Limb (tissue), 2 donors: ENCODE measurements at regions not wholly inside any gene's neighbourhood (a gene's known extent, or its start where the extent isn't known, plus 50 kb on each side); places are given as distances from the start of the nearest gene placed in this dataset.

ENCODE experiments used
- DNase-seq, 2 donors: peaks; one replicate each; pipeline ENCODE4 v3.0.0-alpha.2; 2016; ENCODE audit errors: extremely low spot score in 2 of 2

DNA sequence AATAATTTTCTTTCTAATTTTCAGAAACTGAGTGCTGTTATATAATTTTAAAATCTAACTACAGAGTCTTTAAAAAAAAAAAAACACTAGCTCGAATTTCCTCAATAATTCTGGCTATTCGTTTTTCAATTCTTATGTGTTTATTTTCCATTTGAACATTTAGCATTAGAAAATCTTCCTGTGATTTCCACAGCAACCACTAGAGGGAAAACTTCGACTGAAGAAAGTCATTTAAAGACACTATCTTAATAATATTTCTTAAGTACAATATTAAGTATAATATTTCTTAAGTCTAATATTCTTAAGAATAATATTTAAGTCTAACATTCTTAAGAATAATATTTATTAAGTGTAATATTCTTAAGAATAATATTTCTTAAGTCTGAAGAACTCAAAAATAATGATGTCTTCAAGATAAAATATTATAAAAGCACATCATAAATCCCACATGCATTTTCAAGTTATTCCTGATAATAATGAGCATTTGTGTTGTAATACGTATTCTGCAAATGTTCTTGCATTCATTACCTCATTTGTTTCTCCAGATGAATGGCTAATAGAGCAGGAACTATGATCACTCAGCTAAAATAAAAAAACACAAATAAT, 118.4 kb upstream of the WDR17 start:
- DNase-seq, result peak in 1 of 2 donors; percentile 53

DNA sequence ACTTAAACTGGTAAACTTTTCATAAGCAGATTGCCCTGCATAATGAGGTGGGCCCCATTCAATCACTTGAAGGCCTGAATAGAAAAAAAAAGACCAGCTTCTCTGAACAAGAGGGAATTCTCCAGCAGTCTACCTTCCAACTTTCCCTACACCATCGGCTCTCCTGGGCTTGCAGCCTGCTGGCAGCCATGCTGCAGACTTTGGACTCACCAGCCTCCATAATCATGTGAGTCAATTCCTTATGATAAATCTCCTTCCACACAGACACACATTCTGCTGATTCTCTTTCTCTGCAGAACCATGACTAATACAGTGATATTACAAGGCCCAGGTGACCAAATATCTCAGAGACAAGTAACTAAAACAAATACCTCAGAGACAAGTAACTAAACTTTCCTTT, 113.8 kb upstream of the WDR17 start:
- DNase-seq, result no peak

DNA sequence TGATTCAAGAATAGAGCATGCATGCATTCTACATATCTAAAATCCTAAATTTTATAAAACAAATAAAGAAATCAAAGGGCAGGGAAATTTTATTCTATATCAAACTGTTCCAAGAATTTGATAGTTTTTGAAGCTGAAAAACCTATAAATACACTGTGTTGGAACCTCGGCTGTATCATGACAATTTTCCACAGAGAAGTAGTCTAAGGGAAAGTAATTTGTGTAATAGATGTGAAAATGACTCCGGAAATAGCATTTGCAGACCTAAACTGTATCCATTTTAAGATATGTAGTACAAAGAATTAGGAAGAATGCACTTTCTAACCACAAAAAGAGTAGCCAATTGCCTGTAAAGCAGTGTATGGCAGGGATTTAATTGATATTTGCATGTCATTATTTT, 112.5 kb upstream of the WDR17 start:
- no peak for DNase-seq

DNA sequence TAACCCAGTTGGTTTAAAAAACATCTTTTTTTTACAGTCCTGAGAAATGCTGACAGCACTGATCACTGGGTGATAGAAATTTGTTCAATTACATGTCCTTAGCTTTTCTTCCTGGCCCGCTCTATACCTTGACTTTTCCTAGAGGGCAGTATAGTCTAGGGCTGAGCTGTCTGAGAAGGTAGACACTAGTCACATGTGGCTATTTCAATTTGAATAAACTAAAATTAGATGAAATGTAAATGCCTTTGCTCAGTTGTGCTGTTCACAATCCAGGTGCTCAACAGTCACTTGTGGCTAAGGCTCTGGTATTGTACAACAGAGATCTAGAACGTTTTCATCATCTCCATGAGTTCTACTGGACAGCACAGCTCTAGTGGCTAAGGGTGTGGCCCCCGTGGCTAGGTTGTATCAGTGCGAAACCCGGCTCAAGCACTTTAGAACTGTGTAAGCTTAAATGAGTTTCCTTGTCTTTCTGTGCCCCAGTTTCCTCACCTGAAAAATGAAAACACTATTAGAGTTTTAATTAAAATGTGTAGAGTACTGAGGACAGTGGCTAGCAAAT, 111.6 kb upstream of the WDR17 start:
- DNase-seq, result no peak

DNA sequence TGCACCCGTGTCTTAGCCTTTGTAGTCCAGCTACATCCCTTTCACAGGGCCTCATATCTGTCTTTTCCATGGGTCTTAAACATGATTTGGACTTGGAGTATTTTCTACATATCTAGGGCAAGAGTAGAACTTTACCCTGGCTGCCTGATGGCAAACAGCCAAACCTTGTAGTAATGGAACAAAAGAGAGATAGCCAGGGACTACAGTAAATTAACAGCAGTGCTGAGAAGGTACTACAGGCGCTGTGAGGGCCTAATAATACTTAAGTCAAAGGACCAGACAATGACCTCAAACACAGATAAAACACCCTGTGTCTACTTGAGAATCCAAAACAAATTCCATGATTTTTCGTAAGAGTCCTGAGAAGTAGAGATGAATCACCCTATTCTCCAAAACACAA, 111.0 kb upstream of the WDR17 start:
- DNase-seq, result no peak

DNA sequence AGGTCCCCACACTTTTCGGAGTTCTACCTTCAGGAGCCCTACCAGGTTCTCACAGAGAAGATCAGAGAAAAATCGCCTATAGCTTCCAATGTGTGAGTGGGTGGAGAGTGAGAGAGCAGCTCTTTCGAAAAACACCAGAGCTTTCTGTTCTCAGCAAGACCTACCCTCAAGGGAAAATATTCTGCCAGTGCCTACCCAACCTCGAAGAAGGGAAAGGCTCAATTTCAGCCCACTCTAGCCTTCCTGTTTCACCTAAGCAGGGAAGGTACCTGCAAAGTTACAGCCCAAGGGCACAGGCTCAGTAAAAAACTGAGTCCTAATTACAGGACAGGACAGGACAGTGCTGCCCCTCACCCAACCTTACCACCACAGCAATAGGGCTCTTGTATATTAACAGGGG, 104.0 kb upstream of the WDR17 start:
- DNase-seq, result no peak

DNA sequence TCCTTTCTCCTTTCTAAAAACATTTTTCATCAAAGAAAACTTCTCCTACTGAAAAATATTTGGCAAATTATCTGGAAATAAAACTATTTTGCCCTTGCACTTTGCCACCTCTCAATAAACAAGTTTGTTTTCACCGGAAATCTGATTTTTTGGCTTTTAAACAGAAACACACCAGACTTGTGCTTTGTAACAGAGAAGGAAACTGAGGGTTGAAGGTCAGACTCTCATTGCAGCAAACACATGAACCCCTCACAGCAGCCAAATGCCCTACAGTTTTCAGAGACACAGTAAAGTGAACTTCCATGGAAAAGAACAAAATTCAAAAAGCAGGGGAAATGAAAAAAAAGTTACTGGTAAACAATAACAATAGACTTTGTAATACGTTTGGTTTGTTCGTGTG, 95.6 kb upstream of the WDR17 start:
- no peak for DNase-seq

DNA sequence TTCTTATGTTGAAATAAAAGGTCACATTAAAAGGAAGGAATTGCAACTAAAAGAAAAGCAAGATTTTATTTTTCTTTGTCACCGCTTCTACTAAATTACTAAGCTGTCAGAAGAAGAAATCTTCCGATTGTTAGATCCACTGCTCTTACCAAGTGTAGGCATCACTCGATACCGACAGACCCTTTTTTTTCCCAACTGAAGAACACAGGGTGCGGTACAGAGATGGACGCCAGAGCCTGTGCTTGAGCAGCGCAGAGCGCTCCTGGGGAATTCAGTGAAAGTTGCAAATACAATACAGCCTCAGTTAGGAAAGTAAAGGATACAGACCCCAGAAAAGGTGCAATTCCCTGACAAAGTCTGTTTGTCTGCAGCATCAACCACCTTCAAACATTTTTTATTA, 94.9 kb upstream of the WDR17 start:
- DNase-seq, result no peak

DNA sequence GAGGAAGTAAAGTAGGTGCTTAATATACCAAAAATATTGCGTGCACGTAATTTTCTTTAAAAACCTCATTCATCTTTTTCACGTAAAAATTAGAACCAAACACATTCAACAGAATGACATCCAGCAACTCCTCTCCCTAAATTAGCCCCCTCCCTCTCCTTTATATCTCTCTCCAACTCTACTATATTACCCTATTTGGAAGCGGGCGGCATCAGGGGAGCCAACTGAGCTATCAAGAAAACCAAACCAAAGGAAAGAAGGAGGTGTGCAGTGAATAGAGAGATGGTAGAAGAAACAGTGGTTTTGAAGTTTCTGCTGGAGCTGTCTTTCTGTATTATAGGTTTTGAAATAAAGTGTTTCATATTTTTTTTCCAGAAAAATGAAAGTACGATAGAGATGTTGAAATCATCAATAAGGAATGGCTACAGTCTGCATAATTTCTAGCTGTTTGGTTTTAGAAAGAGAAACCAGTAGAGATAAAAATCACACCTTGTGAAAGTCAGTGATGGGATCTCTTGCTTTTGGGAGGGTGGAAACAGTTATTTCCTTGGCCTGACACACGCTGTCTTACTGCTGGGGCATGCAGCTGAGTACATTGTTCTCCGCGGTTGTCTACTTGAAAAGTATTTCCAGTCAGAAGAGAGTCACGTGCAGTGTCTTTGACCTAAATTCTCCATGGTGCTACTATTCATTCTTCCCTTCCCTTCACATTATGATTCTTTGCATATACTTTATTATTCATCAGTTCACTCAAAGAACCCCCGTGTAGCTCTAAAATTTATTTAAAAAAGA, 94.1 kb upstream of the WDR17 start:
- DNase-seq, result no peak

DNA sequence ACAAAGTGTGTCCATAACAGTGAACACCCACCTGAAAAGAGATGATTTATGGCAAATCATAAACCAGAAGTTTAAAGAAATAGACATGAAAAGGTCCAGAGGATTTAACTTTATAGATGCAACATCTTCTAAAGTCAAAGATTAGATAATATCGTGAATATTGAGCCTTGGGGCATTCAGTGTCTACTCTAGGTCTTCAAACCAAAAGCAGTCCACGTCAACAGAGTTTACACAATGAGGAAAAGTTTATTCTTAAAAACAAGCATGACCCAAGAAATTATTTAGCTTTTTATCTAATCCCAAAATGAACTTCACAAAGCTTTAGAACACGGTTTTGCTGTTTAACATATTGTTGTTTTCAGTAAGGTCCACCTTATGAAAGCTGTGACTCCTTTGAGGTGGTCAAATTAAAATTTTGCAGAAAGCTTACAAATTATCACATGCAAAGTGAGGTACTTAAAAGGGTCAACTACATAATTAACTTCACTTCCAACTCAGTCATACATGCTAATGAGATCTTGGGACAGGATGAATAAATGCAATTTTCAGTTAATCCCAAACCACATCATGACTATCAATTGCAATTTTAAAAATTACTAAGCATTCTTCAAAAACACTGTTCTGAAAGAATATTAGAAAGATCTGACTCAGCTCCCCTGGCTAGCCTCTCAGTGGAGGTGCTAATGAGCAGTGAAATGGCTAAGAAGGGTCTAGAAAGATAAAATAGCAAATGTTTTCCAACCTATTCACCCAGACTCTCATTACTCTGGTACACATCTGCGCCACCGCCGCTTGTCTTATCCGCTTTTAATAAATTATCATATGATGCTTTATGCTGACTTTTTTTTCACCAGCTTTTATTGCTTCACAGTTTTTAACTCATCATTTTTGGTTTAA, 92.4 kb upstream of the WDR17 start:
- no peak for DNase-seq

DNA sequence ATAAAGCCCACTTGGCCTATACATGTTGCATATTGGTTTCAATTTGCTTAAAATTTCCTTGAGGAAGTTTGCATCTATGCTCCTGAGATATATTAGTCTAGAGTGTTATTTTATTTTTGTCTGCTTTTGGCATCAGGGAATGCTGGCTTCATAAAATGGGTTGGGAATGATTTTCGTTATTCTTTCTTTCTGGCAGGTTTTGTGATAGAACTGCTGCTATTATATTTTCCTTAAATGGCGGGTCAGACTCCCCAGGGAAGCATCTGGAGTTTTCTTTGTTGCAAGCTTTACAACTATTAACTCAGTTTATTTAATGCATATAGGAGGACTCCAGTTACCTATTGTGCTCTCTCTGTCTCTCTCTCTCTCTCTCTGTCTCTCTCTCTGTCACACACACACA, 82.0 kb upstream of the WDR17 start:
- DNase-seq, result no peak

DNA sequence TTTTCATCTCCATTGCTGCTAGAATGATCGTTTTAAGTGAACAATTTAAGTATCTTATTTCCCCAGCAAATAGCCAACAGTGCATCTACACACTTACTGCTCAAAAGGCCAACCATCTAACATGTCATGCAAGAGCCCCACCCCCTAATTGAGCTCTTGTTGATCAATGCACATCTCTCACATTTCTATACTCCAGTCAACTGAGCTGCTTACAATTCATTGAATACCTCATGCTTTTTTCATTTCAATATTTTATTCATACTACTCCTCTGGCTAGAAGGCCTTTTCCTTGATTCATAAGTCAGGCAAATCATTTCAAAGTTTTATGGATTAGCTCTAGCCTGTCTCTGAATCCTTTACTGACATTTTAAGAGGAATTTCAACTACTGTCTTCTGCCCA, 79.0 kb upstream of the WDR17 start:
- DNase-seq, result no peak

DNA sequence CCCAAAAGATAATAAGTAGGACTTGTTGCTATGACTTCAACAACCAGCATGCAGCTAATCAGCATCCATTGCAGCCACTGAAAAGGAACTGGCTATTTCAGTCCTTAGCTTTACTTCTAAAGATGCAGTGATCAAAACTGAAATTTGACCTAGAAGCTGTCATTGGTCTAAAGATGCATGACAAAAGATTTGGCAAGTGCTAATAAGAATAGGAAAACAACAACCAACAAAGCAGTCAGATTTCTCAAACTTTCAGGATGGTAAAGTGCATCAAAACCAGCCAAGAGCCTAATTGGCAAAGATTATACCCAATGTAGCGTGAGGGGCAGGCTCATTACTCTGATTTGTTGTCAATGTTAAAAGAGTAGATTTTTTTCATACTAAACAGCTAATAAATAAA, 77.1 kb upstream of the WDR17 start:
- no peak for DNase-seq

DNA sequence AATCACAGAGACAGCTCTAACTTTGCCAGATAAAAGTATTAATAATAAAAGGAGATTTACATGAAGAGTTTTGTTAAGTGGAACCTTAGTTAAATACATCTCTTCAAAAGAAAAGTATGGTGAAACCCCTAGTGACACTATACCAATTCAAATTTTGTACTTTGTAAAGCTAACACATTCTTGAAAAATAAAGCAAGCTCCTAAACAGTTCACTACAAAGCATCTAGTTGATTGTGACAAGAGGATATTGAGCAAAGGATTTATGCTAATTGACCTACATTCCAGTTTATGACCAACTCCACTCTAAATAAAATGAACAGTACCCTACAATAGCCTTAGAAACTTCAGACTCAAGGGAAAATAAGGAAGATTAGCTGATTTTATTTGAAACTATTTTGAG, 69.4 kb upstream of the WDR17 start:
- DNase-seq, result no peak

DNA sequence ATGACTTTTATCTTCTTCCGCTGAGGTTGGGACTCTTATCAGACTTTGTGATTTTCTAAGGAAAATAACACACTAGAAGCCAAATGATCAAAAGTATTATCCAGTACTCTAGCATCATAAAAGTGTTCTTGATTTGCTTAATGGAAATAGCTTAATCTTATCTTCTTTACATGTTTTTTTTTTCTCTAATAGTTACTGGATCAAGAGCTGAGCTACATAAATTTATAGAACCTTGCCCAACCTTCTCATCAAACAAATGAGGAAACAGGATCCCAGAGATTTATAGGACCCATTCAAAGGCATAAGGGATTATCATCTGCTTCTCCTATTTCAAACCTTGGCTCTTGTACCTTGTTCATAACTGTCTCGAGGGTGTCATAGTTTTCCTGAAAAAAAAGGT, 68.3 kb upstream of the WDR17 start:
- no peak for DNase-seq

DNA sequence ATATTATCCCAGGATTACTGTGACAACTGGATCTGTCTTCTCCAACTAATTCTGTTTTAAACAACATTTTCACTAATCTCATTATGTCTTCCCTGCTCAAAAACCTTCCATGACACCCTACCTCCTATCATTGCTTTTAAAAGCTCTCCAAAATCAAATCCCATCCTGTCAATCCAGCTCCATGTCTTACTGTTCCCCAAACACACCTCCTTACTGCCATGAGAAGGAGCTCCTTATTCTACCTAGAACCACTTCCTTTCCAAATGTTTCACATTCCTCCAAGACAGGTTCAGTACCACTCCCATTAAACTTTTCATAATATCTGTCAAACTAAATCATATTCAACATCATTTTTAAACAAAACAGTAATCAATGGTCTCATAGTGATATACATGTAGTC, 66.9 kb upstream of the WDR17 start:
- DNase-seq, result no peak

DNA sequence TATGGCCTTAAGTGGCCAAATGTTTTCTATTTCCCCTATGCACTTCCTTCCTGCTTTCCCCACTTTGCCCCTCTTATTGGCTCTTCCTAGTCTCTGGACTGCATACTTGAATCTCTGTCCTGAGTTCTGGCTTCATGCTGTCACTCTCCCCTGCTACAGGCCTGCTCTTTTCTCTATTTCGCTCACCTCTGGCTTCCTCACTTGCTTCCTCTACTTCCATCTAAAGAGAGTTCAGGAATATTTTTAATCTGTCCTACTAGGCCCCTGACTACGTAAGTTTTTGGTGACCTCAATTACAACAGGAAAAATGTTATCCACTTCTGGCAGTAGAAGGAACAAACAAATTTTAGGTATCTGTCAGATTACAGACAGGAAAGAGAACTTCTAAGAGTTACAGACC, 65.7 kb upstream of the WDR17 start:
- DNase-seq, result no peak

DNA sequence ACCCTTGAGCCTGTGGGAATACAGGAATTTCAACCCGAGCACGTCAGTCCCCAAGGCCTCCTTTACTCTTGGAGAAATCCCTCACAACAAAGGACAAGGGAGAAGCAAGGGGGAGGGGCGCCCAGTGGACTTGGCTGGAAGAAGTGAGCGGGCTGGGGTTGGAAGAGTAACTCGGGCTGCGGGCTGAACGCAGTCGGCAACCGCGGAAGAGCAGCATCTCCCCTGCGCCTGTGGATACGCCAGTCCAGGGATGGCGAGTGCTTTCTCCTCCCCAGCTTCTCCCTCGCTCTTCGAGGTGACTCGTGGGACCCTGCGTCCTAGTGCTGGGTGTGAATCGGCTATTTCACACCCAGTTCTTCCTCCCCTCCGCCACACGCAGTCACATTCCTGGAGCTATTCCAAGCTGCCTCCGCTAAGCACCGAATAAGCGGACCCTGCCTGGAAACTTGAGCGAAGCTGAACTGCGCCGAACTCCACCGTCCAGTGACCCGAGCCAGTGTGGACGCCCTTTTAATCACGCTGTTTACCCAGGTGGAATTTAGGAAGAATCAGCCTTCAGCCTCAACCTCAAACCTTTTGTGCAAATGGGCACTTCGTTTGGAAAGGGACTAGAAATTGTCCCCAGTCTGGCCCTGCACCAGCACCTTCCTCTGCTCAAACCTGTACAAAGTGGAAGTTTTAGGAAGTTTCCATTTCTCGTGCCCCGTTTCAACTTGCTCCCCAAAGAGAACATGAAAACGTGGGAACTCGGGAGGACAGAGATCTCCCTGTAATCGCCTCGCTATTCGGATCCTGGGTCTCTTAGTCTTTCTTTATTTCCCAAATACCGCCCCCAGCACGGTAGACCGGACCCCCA, 64.3 kb upstream of the WDR17 start:
- peak; percentile 21 to 74 for DNase-seq

DNA sequence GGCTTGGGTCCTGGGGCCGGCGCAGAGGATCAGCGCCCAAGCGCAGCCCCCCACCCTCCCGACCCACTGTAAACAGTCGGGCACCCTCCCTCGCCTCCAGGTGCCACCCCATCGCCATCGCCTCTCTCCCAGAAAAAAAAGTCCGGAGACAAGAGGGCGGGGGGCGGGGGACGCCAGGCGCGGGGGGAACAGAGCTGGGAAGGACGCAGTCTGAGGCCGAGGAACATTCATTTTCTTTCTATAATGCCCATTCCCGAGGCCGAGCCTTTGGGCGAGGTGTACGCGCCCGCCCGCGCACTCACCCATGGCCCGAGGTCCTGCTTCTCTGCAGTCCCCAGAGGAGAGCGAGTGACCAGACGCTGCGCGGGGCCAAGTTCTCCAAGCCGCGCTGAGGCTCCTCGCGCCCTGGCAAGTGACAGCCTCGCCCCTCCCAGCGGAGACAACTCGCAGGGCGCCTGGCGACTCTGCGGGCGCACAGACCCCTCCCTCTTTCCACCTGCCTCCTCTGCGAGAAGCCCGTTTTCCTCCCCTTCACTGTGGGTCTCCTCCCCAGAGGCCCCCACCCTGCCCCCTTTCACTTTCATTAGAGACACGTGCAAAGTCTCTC, 63.5 kb upstream of the WDR17 start:
- DNase-seq, result peak in 1 of 2 donors; percentile 52

DNA sequence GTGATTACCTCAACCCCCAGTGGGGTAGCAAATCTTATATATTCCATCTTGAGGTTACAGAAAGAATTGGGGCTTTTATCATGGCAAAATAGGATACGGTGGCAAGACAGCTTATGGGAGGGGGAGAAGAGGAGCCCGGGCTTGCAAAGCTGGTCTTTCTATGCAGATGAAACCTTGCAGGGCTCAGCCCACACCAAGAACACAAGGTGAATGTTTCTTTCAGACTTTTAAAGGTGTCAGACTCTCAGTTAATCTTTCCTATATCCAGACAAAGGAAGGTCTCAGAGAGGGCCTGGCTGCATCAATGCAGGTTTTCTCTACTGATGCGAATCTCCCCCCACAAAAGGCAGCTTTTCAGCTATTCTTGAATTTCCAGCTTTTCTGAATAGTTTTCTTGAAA, 59.9 kb upstream of the WDR17 start:
- no peak for DNase-seq

DNA sequence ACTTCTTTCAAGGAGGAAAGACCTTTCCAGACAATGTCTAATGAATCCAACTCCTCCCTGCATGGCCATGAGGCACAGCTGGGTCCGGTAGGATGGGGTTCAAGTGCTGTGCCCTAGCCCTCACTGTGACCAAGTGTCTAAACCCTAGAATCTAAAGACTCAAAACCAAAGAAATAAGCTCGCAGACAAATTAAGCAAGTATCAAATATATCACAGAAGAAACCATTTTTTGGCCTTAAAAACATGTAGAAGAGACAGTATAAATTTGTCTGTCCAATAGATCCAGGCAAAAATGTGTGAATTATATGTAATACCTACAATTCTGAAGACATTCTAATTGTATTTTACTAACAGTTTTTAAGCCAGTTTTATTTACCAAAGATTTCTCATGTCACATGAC, 56.4 kb upstream of the WDR17 start:
- DNase-seq, result no peak
